HG03460 (cell line): ENCODE measurements at regions not wholly inside any gene's neighbourhood (a gene's known extent, or its start where the extent isn't known, plus 50 kb on each side); places are given as distances from the start of the nearest gene placed in this dataset.

Source experiments
- ATAC-seq: cut with Tn5 transposase; IDR thresholded peaks from one replicate; pipeline ENCODE4 v1.9.1; 2021; ENCODE audit not compliant: unreplicated experiment

DNA sequence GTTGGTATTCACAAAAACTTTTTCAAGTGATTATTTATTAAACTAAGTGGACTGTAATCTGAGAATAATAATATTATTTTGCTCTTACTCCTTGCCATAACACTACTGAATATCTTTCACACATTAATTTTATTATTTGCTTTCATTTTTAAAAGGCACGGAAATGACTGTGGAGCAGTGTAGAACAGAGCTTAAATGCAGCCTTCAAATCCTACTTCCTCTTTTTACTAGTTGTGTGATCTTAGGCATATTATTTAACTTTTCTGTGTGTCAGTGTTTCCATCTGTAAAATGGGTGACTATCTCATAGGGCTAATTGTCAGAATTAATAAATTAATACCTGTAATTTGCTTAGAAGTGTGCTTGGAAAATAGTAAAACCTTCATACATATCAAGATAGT is 55.5 kb upstream of the SLC8A1 start:
- peak; percentile 71 for ATAC-seq

DNA sequence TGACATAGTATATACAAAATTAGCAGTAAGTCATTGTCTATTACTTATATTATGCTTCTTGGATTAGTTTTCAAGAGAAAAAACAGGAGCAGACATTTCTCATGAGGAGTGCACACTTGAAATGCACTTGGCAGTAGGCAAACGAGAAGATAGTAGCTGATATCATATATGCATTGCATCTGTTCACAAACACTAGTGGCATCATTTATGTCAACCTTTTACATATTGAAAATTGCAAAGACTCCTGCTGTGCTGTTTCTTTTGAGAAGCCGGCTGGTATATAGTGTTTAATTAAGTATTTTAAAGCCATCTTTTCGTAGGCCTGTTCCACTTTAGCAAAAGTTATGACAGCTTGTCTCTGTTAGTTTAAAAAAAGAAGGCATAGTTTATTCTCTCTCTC is 58.4 kb upstream of the SLC8A1 start:
- no peak for ATAC-seq

- no peak for ATAC-seq
Observed at GRCh38 chr2:40511661-40512213, 59.8 kb upstream of the SLC8A1 start.

DNA sequence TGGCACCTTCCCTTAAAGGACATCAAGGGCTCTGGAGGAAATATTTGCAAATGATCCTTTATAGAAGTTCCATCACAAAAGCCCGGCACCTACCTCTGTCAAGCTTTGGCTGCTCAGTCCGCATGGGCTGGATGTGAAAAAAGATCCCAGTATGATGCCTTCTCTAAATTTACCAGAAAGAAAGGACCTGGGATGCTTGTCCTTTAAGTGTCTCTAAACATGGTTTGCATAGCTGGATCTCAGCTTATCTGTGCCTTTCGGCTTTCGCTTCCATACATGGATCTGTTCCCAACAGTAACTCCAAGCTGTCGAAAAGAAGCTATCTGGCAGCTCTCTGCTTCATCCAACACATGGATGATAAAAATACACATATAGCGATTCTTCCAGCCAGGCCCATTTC is 60.4 kb upstream of the SLC8A1 start:
- no peak for ATAC-seq

- ATAC-seq = no peak
Observed at GRCh38 chr2:40513201-40513600, 61.3 kb upstream of the SLC8A1 start.

DNA sequence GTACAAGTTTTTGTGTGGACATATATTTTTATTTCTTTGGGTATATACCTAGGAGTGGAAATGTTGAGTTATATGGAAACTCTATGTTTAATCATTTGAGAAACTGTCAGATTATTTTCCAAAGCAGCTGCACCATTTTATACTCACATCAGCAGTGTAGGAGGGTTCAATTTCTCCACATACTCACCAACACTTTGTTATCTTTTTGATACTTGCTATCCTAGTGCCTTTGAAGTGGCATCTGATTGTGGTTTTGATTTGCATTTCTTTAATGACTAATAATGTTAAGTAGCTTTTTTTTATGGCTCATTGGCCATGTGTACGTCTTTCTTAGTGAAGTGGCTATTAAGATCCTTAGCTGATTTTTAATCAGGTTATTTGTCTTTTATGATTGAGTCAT is 64.7 kb upstream of the SLC8A1 start:
- no peak for ATAC-seq

- ATAC-seq = no peak
Observed at GRCh38 chr2:40528564-40528963, 76.7 kb upstream of the SLC8A1 start.

GRCh38 chr2:40531359-40531758 is 79.5 kb upstream of the SLC8A1 start:
- no peak for ATAC-seq

GRCh38 chr2:40534528-40534927 is 82.6 kb upstream of the SLC8A1 start:
- no peak for ATAC-seq

GRCh38 chr2:40535972-40536371 is 84.1 kb upstream of the SLC8A1 start:
- no peak for ATAC-seq

DNA sequence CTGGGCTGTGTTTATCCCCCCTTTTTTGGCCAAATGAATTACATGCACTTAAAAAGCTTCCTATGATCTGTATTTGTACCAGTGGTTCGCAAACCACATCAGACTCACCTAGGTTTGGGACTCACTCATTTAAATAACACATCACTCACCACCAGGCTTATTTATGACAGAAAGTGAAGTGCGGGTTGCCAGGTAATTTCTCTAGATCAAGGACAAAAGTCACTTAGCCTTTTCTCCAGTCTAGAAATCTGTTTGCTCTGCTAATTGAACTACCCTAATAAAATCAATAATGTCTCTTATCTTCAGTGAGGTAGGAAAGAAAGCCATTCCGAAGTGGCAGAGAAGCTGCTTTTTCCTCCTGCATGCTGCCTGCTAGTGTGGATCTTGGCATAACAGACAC is 88.1 kb upstream of the SLC8A1 start:
- no peak for ATAC-seq

GRCh38 chr2:40543381-40543780 is 91.5 kb upstream of the SLC8A1 start:
- ATAC-seq = no peak

DNA sequence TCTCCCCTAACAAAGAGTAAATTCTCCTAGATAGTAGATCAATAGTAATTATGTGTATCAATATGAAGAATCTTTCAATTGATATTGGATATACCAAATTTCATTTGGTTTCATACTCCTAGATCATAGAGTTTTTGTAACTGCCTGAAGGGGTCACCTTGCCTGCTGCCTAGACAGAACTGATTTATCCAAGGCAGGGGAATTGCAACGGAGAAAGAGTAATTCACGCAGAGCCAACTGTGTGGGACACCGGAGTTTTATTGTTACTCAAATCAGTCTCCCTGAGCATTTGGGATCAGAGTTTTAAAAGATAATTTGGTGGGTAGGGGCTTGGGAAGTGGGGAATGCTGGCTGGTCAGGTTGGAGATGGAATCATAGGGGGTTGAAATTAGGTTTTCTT is 92.2 kb upstream of the SLC8A1 start:
- no peak for ATAC-seq

DNA sequence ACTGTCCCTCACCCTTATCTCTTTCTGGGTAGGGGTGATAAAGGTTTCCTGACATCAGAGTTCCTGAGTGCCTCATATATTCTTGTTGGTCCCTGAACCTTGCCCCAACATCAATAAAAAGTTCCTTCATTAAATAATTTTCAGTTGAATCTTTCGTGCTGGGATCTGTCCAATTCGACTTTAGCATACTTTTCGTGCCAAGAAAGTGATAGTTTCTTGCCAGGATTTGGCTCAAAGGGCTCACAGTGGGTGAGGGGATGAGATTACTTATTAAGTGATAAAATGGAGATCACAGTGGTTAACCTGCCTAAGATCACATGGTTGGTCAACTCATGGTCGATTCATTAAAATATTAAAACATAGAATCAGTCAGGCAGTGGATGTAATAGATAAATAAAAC is 93.8 kb upstream of the SLC8A1 start:
- no peak for ATAC-seq

- ATAC-seq = no peak
Observed at GRCh38 chr2:40546439-40547191, 94.7 kb upstream of the SLC8A1 start.

GRCh38 chr2:40548521-40548920 is 96.6 kb upstream of the SLC8A1 start:
- no peak for ATAC-seq

GRCh38 chr2:40550085-40550484 is 98.2 kb upstream of the SLC8A1 start:
- no peak for ATAC-seq

GRCh38 chr2:40551081-40551480 is 99.2 kb upstream of the SLC8A1 start:
- ATAC-seq = no peak

- ATAC-seq = peak; percentile 82
Observed at GRCh38 chr2:40554665-40555294, 102.9 kb upstream of the SLC8A1 start.

DNA sequence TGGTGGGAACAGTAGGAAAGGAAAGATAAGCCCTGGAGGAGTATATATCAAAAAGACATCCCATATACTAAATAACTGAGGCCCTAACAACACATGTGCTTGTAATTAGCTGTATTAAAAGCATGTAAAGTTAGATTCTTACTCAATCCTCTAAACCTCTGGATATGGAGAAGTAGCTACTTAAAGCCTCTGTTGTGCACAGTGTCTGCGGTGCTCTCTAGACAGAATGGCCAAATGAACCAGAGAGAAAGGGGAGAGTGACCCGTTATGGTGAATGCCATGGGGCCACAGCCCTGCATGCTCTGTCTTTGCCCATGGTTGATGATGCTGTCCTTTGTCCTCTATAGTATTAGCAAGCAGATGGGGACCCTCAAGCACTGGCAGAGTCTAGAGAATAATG is 104.4 kb upstream of the SLC8A1 start:
- ATAC-seq = no peak

- no peak for ATAC-seq
Observed at GRCh38 chr2:40556739-40557138, 104.8 kb upstream of the SLC8A1 start.

DNA sequence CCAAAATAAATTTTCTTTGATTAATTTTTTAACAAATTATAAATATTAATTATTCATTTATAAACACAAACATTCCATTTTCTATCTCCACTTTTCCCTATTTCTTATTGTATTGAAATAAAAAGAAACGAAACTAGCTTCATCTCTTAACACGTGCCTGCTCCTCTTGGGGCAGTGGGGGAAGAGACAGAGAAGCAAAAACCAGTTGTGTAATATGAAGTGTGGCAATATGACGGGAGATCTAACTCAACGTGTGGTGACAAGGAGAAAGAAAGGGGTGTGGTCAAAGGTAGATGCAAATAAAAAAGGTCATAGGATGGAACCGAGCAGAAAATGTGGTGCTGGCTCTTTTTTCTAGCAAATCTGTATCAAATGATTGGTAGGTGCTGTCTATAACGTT is 106.9 kb upstream of the SLC8A1 start:
- ATAC-seq = no peak

GRCh38 chr2:40559175-40559574 is 107.3 kb upstream of the SLC8A1 start:
- no peak for ATAC-seq
